ENCODE measurements at regions not wholly inside any gene's neighbourhood (a gene's known extent, or its start where the extent isn't known, plus 50 kb on each side); places are given as distances from the start of the nearest gene placed in this dataset.

GRCh38 chr10:28946479-28946878 lies 269.2 kb downstream of the BAMBI start:
- H3K4me3 ChIP-seq = no peak overlapping the region

GRCh38 chr10:28947171-28947570 lies 269.9 kb downstream of the BAMBI start:
- Histone ChIP-seq H3K27ac (no peak overlapping the region), H3K4me3 (no peak overlapping the region)

More at GRCh38 chr10:28946479-28946878, 269.2 kb downstream of the BAMBI start:
- H3K27ac ChIP-seq = no peak overlapping the region

- Histone ChIP-seq H3K4me3 (no peak overlapping the region), H3K27ac (no peak overlapping the region)
Measured at GRCh38 chr10:28948046-28948445, 270.7 kb downstream of the BAMBI start.

GRCh38 chr10:28949005-28950004 lies 272.0 kb downstream of the BAMBI start:
- H3K4me3 ChIP-seq = no peak overlapping the region
- no peak overlapping the region for H3K27ac ChIP-seq

GRCh38 chr10:28951484-28951883 lies 274.2 kb downstream of the BAMBI start:
- no peak overlapping the region for H3K27ac ChIP-seq
- H3K4me3 ChIP-seq = no peak overlapping the region

- H3K4me3 ChIP-seq = no peak overlapping the region
Measured at GRCh38 chr10:28952523-28952922, 275.2 kb downstream of the BAMBI start.

GRCh38 chr10:28954211-28954610 lies 276.9 kb downstream of the BAMBI start:
- Histone ChIP-seq H3K4me3 (no peak overlapping the region), H3K27ac (no peak overlapping the region)

More at GRCh38 chr10:28952523-28952922, 275.2 kb downstream of the BAMBI start:
- H3K27ac ChIP-seq = no peak overlapping the region

- Histone ChIP-seq H3K4me3 (no peak overlapping the region), H3K27ac (no peak overlapping the region)
Measured at GRCh38 chr10:28958468-28958867, 281.1 kb downstream of the BAMBI start.

- Histone ChIP-seq H3K4me3 (no peak overlapping the region), H3K27ac (no peak overlapping the region)
Measured at GRCh38 chr10:28959850-28960501, 282.7 kb downstream of the BAMBI start.

- Histone ChIP-seq H3K4me3 (no peak overlapping the region), H3K27ac (no peak overlapping the region)
Measured at GRCh38 chr10:28962768-28963167, 285.4 kb downstream of the BAMBI start.

GRCh38 chr10:28963539-28964221 lies 286.4 kb downstream of the BAMBI start:
- Histone ChIP-seq H3K4me3 (no peak overlapping the region), H3K27ac (no peak overlapping the region)

- H3K4me3 ChIP-seq = no peak overlapping the region
- no peak overlapping the region for H3K27ac ChIP-seq
Measured at GRCh38 chr10:28965937-28966336, 288.6 kb downstream of the BAMBI start.

GRCh38 chr10:28967031-28967430 lies 289.7 kb downstream of the BAMBI start:
- Histone ChIP-seq H3K4me3 (no peak overlapping the region), H3K27ac (no peak overlapping the region)

GRCh38 chr10:28969413-28969812 lies 292.1 kb downstream of the BAMBI start:
- Histone ChIP-seq H3K4me3 (no peak overlapping the region), H3K27ac (no peak overlapping the region)

GRCh38 chr10:28970231-28970630 lies 292.9 kb downstream of the BAMBI start:
- Histone ChIP-seq H3K27ac (no peak overlapping the region), H3K4me3 (no peak overlapping the region)

GRCh38 chr10:28971255-28971654 lies 293.9 kb downstream of the BAMBI start:
- H3K27ac ChIP-seq = no peak overlapping the region
- H3K4me3 ChIP-seq = no peak overlapping the region

GRCh38 chr10:28971764-28972163 lies 294.4 kb downstream of the BAMBI start:
- H3K27ac ChIP-seq = no peak overlapping the region

GRCh38 chr10:28973309-28973972 lies 296.1 kb downstream of the BAMBI start:
- no peak overlapping the region for H3K27ac ChIP-seq
- H3K4me3 ChIP-seq = no peak overlapping the region

More at GRCh38 chr10:28971764-28972163, 294.4 kb downstream of the BAMBI start:
- H3K4me3 ChIP-seq = no peak overlapping the region

GRCh38 chr10:28975891-28976531 lies 298.7 kb downstream of the BAMBI start:
- Histone ChIP-seq H3K4me3 (no peak overlapping the region), H3K27ac (no peak overlapping the region)
